ENCODE measurements at regions not wholly inside any gene's neighbourhood (a gene's known extent, or its start where the extent isn't known, plus 50 kb on each side); places are given as distances from the start of the nearest gene placed in this dataset.

DNA sequence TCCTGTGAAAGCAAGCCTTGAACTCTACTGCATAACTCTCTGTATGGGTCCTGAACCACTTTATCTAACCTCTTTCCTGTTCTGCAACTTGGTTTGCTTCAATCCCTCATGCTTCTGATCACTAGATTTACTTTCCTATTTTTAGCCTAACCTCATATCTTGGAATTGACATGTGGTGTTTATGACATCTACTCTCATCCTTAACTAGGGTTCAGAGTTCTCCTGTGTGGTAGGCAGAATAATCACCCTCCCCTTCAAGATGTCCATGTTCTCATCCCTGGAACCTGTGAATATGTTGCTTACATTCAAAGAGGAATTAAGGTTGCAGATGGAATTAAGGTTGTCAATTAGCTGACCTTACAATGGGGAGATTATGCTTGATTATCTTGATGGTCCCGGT is 67.4 kb upstream of the STXBP6 start:
- DNase-seq = no peak
- Mint-ChIP-seq H3K36me3 (ENCODE audit: insufficient read depth) (no peaks in the 10 kb centered on the region), H3K4me1 (ENCODE audit: low read depth) (no peaks in the 10 kb centered on the region), H3K9me3 (no peaks in the 10 kb centered on the region), H3K27me3 (ENCODE audit: low read depth) (peaks cover 4% of the 10 kb centered on the region), H3K4me3 (no peak overlapping the region)
- no peak for ATAC-seq

DNA sequence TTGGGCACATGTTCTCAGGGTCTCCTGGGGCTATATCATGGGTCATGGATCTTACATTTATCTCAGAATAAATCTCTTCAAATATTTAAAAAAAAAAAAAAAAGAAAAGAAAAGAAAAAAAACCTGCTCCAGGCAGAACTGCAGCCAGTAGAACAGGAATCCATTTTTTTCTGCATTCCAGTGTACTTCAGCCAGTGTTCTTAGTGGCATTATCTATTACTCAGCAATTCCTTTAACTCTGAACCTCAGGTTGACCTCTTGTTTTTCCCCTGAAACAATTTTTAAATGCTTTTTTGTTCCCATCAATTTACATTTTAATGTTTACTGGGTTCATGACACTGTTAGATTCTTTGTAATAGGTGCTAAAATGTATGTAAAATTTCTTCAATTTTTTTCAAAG is 66.7 kb upstream of the STXBP6 start:
- H3K9me3 Mint-ChIP-seq = no peaks in the 10 kb centered on the region
- no peaks in the 10 kb centered on the region for H3K4me1 Mint-ChIP-seq (ENCODE audit: low read depth)
- no peaks in the 10 kb centered on the region for H3K36me3 Mint-ChIP-seq (ENCODE audit: insufficient read depth)
- ATAC-seq = no peak
- peaks cover 6% of the 10 kb centered on the region for H3K27me3 Mint-ChIP-seq (ENCODE audit: low read depth)
- H3K4me3 Mint-ChIP-seq = no peak overlapping the region
- DNase-seq = no peak

DNA sequence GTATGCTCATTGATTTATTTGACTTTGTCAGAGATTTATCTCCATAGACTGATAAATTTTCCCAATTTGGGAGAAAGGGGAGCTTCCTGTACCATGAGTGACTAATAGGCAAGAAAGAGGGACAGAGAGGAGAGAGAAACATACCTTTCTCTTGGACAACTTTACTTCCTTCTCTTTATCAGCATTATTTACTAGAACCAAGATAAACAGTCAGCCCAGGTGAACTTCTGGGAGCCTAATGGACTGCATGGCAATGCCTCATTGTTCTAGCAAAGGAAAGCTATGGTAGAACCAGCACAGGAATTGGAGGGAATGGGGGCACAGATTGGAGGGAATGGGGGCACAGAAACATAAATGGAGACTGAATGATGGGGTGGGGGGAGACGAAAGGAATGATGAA is 63.4 kb upstream of the STXBP6 start:
- Mint-ChIP-seq H3K27me3 (ENCODE audit: low read depth) (peaks cover 9% of the 10 kb centered on the region), H3K4me1 (ENCODE audit: low read depth) (no peaks in the 10 kb centered on the region), H3K9me3 (no peaks in the 10 kb centered on the region), H3K4me3 (no peak overlapping the region), H3K36me3 (ENCODE audit: insufficient read depth) (no peaks in the 10 kb centered on the region)
- DNase-seq = no peak
- no peak for ATAC-seq

DNA sequence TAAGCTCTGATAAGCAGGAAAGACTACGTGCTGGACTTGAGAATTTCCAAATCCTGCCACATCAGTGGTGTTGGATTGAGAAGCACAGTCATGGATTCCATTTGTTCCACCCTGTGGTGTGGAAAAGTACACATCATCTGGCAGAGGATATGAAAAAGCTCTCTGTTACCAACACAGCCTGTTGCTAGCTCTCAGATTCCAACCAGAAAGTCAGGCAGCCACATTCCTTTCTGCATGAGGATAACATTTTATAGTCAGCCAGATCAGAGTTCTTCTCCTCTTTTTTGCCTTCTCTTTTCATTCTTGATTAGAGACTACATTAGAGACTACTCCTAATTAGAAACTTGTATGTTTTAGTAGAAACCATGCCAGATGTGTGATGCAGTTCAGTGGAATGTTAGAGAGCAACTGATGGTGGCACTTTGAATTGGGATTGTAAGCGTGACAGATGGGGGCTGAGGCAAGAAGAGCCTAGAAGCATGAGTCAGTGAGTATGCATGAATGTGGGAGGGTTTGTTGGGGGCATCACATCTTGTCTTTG is 61.2 kb upstream of the STXBP6 start:
- Mint-ChIP-seq H3K4me1 (ENCODE audit: low read depth) (no peaks in the 10 kb centered on the region), H3K36me3 (ENCODE audit: insufficient read depth) (no peaks in the 10 kb centered on the region), H3K27me3 (ENCODE audit: low read depth) (peaks cover 12% of the 10 kb centered on the region), H3K4me3 (no peak overlapping the region), H3K9me3 (no peaks in the 10 kb centered on the region)
- ATAC-seq (no peak), DNase-seq (no peak)

DNA sequence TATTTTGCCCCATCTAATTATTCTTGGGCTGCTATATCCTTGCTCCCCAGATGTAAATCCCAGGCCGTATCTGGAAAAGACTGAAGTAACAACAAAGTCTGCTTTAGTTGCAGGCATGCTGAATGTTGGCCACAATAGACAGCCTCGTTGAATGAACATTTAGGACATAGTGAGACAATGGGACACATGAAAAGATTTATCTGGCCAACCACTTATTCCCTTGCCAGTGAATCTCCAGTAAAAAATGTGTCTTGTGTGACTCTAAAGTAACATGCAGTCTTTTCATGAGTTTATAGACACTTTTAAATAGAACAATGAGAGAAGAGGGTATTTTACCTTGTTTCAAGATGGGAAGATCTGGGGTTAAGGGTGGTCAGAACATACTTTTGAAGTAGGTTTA is 60.2 kb upstream of the STXBP6 start:
- no peak overlapping the region for H3K4me3 Mint-ChIP-seq
- no peaks in the 10 kb centered on the region for H3K4me1 Mint-ChIP-seq (ENCODE audit: low read depth)
- H3K27me3 Mint-ChIP-seq (ENCODE audit: low read depth) = peaks cover 8% of the 10 kb centered on the region
- no peaks in the 10 kb centered on the region for H3K9me3 Mint-ChIP-seq
- no peaks in the 10 kb centered on the region for H3K36me3 Mint-ChIP-seq (ENCODE audit: insufficient read depth)
- DNase-seq = no peak
- no peak for ATAC-seq

DNA sequence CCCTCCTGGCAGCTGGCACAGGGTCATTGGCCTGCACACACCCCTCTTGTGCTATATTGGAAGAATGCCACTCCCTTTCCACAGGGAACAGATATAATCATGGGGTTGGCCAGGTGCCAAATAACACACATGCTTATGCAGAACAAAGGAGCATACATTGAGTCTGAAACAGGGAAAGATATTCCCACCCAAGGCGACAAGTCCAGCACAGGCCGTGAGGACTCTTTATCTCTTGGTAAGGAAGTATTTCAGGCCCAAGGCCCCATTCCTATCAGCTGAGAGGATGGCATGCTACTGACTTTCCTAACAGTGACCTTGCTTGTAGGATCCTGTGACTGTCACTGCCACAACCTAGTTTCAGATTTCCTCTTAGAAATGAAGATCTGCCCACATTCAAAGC is 59.0 kb upstream of the STXBP6 start:
- Mint-ChIP-seq H3K4me1 (ENCODE audit: low read depth) (no peaks in the 10 kb centered on the region), H3K9me3 (no peaks in the 10 kb centered on the region), H3K27me3 (ENCODE audit: low read depth) (peaks cover 8% of the 10 kb centered on the region), H3K4me3 (no peak overlapping the region), H3K36me3 (ENCODE audit: insufficient read depth) (no peaks in the 10 kb centered on the region)
- no peak for DNase-seq
- no peak for ATAC-seq

DNA sequence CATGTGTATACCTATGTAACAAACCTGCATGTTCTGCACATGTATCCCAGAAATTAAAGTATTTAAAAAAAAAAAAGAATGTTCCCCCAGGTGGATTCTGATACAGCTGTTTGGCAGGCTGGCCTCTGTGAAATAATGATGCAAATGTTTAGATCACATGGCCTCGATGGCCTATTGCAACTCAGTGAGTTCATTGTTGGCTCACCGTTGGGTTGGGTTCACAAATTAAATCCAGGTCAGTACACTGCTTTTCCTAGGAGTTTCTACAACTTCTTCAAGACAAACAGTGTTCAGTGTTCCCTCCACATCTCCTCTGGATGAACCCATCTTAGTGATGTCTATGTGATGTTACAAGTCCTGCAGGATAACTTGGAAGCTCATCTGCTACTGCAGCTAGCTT is 58.3 kb upstream of the STXBP6 start:
- Mint-ChIP-seq H3K9me3 (no peaks in the 10 kb centered on the region), H3K4me1 (ENCODE audit: low read depth) (no peaks in the 10 kb centered on the region), H3K4me3 (no peak overlapping the region), H3K36me3 (ENCODE audit: insufficient read depth) (no peaks in the 10 kb centered on the region), H3K27me3 (ENCODE audit: low read depth) (peaks cover 8% of the 10 kb centered on the region)
- DNase-seq (no peak), ATAC-seq (no peak)

DNA sequence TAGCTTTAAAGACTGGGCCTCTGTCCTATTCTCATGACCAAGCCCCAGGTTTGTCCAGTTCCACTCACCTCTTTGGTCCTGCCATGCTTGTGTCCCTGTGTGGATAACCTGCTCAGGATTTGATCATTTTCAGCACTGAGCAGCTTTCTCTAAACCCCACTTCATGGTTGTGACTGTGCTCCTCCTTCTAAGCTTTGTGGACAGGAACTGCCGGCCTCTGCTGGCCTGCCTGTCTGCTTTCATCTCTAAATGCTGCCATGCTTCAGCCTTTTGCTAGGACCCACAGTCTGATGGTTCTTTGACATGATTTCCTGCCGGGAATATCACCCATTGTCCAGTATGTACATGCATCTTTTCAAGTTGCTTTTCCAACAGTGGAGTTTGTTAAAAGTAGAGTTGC is 53.9 kb upstream of the STXBP6 start:
- peaks cover 5% of the 10 kb centered on the region for H3K27me3 Mint-ChIP-seq (ENCODE audit: low read depth)
- no peaks in the 10 kb centered on the region for H3K4me1 Mint-ChIP-seq (ENCODE audit: low read depth)
- H3K4me3 Mint-ChIP-seq = no peak overlapping the region
- ATAC-seq (no peak), DNase-seq (no peak)
- H3K36me3 Mint-ChIP-seq (ENCODE audit: insufficient read depth) = no peaks in the 10 kb centered on the region
- no peaks in the 10 kb centered on the region for H3K9me3 Mint-ChIP-seq

DNA sequence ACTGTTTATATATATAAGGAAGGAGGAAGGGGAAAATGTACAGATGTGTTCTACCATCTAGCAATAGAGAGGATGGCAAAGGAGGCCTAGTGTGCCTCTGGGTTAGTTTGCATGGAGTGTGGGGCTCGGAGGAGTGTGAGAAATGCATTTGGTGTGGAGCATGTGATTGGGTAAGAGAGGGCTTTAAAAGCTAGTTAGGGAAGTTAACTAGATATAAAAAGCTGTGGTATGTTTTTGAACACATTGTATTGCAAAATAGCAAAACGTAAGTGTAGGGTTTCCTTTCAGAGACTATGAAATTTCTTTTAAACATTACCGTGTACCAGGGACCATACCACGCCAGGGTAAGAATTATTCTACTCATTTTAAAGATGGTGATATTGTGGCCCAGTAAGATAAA is 53.3 kb upstream of the STXBP6 start:
- Mint-ChIP-seq H3K27me3 (ENCODE audit: low read depth) (peaks cover 10% of the 10 kb centered on the region), H3K4me3 (no peak overlapping the region), H3K9me3 (no peaks in the 10 kb centered on the region), H3K36me3 (ENCODE audit: insufficient read depth) (no peaks in the 10 kb centered on the region), H3K4me1 (ENCODE audit: low read depth) (no peaks in the 10 kb centered on the region)
- DNase-seq = no peak
- ATAC-seq = no peak

DNA sequence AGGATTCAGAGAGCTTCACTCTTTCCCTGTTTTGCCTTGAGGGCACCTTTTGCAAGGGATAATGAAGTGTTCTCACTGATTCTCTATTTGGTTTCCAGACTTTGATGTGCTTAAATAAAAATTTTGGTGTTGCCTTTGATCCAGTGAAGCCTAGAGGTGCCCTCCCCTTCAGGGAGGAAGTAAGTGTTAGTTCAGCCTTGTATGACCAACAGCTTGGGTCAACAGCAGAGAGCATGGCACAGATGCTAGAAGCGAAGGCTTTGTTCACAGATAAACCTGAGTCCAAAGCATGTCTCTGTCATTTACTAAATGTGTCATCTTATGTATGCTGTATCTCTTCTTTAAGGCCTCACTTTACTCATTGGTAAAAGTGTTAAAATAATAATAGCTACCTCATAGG is 52.8 kb upstream of the STXBP6 start:
- H3K4me3 Mint-ChIP-seq = no peak overlapping the region
- no peaks in the 10 kb centered on the region for H3K36me3 Mint-ChIP-seq (ENCODE audit: insufficient read depth)
- ATAC-seq (no peak), DNase-seq (no peak)
- H3K4me1 Mint-ChIP-seq (ENCODE audit: low read depth) = no peaks in the 10 kb centered on the region
- no peaks in the 10 kb centered on the region for H3K9me3 Mint-ChIP-seq
- H3K27me3 Mint-ChIP-seq (ENCODE audit: low read depth) = peaks cover 11% of the 10 kb centered on the region

DNA sequence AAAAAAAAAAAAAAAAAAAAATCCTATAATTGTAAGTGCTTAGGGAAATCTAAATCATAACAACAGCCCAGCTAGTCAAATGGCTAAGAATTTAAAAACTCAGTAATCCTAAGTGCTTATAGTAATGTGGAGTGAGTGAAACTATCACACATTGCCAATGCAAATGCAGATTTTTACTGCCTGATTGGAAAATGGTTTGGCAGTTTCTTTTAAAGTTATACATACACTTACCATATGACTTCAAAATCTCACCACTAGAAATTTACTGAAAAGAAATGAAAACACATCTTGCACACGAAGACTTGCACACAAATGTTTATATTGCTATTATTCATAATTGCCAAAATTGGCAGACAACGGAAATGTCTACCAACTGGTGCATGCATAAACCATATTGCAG is 51.3 kb upstream of the STXBP6 start:
- no peaks in the 10 kb centered on the region for H3K4me1 Mint-ChIP-seq (ENCODE audit: low read depth)
- no peak for ATAC-seq
- H3K36me3 Mint-ChIP-seq (ENCODE audit: insufficient read depth) = no peaks in the 10 kb centered on the region
- no peaks in the 10 kb centered on the region for H3K9me3 Mint-ChIP-seq
- no peak overlapping the region for H3K4me3 Mint-ChIP-seq
- H3K27me3 Mint-ChIP-seq (ENCODE audit: low read depth) = peaks cover 16% of the 10 kb centered on the region
- DNase-seq = no peak
